WERI-Rb-1 (cell line): ENCODE measurements at regions not wholly inside any gene's neighbourhood (a gene's known extent, or its start where the extent isn't known, plus 50 kb on each side); places are given as distances from the start of the nearest gene placed in this dataset.

ENCODE experiments used
- DNase-seq: peaks from one replicate; pipeline ENCODE4 v3.0.0-alpha.2; 2020
- H3K27ac ChIP-seq: fragments of 250-450 bp; sonication (Bioruptor Pico); 2 replicates; pipeline ENCODE4 v1.5.1; 2020; ENCODE audit warnings: mild to moderate bottlenecking, moderate library complexity
- H3K27me3 ChIP-seq: fragments of 250-450 bp; sonication (Bioruptor Pico); 2 replicates; pipeline ENCODE4 v1.5.1; 2021; ENCODE audit warnings: mild to moderate bottlenecking, low read depth, moderate library complexity; ENCODE audit not compliant: insufficient read depth, severe bottlenecking
- H3K36me3 ChIP-seq: fragments of 250-450 bp; sonication (Bioruptor Pico); 2 replicates; pipeline ENCODE4 v1.5.1; 2020; ENCODE audit warnings: mild to moderate bottlenecking, moderate library complexity
- H3K4me3 ChIP-seq: 2 replicates; pipeline ENCODE4 v1.5.1; 2011; ENCODE audit warnings: low read depth, mild to moderate bottlenecking, control low read depth, low read length
- H3K9me3 ChIP-seq: fragments of 250-450 bp; sonication (Bioruptor Pico); 2 replicates; pipeline ENCODE4 v1.5.1; 2021; ENCODE audit warnings: mild to moderate bottlenecking, moderate library complexity; ENCODE audit not compliant: severe bottlenecking
- TF ChIP-seq, protein P1 (sequence below): IDR thresholded peaks from 2 replicates; pipeline ENCODE4 v1.5.1; 2011; ENCODE audit warnings: low read depth, mild to moderate bottlenecking, control low read depth, inconsistent platforms, low read length

- Histone ChIP-seq H3K27me3 (no peaks in the 10 kb centered on the region), H3K27ac (no peak overlapping the region), H3K9me3 (no peaks in the 10 kb centered on the region), H3K36me3 (no peaks in the 10 kb centered on the region), H3K4me3 (no peak overlapping the region)
- no peak for DNase-seq
- TF ChIP-seq, protein P1, sequence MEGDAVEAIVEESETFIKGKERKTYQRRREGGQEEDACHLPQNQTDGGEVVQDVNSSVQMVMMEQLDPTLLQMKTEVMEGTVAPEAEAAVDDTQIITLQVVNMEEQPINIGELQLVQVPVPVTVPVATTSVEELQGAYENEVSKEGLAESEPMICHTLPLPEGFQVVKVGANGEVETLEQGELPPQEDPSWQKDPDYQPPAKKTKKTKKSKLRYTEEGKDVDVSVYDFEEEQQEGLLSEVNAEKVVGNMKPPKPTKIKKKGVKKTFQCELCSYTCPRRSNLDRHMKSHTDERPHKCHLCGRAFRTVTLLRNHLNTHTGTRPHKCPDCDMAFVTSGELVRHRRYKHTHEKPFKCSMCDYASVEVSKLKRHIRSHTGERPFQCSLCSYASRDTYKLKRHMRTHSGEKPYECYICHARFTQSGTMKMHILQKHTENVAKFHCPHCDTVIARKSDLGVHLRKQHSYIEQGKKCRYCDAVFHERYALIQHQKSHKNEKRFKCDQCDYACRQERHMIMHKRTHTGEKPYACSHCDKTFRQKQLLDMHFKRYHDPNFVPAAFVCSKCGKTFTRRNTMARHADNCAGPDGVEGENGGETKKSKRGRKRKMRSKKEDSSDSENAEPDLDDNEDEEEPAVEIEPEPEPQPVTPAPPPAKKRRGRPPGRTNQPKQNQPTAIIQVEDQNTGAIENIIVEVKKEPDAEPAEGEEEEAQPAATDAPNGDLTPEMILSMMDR, result no peak
Measured at GRCh38 chr4:174397366-174398155, 113.8 kb downstream of the CEP44 start.

DNA sequence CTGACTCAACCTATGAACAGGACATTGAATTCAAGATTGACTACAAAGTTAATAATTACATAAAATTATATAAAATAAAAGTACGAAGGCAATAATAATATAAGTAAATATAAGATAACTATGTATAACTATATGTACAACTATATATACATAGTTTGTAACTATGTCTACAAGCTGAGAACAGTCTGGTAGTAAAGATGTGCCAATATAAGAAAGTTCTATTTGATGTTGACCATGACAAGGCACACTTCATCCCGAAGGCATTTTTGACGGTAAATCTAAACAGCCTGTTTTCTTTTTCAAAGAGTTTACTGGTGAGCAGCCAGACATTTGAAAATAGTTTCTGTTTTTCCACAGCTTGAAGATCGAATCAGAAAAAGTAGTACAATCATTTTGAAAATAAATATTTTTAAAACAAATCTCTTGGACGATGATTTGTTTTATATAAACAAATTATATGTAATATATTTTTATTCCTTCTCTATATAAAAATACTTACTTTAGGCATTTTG, 112.9 kb downstream of the CEP44 start:
- no peaks in the 10 kb centered on the region for H3K36me3 ChIP-seq
- no peak overlapping the region for H3K27ac ChIP-seq

GRCh38 chr4:174394915-174395314, 111.2 kb downstream of the CEP44 start:
- Histone ChIP-seq H3K27me3 (no peaks in the 10 kb centered on the region), H3K4me3 (no peak overlapping the region), H3K9me3 (no peaks in the 10 kb centered on the region), H3K27ac (no peak overlapping the region), H3K36me3 (no peaks in the 10 kb centered on the region)
- DNase-seq, result no peak
- TF ChIP-seq, protein P1, result no peak

More for the DNA sequence above, 112.9 kb downstream of the CEP44 start:
- no peak for DNase-seq
- Histone ChIP-seq H3K27me3 (no peaks in the 10 kb centered on the region), H3K9me3 (no peaks in the 10 kb centered on the region), H3K4me3 (no peak overlapping the region)
- TF ChIP-seq, protein P1, result no peak

DNA sequence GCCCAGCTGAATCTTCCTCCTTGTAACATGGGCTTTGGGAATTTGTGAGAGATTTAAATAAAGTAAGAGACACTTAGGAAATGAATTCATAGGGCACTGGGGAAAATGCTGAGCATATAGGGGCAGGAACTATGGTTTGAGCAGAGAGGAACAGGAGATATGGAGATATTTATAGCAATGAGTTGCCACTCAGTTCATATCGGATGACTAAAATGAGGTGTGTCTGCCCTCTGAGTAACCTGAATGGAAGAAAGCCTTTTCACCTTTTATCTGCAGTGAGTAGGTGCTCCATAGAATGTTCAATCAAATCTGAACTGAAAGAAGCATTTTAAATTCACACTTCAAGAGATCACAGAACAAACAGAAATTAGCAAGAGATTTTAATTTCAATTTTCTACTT, 105.7 kb downstream of the CEP44 start:
- H3K27me3 ChIP-seq, result no peaks in the 10 kb centered on the region
- H3K9me3 ChIP-seq, result no peaks in the 10 kb centered on the region
- no peak overlapping the region for H3K4me3 ChIP-seq
- no peaks in the 10 kb centered on the region for H3K36me3 ChIP-seq
- H3K27ac ChIP-seq, result no peak overlapping the region
- TF ChIP-seq, protein P1, result no peak
- DNase-seq, result no peak

DNA sequence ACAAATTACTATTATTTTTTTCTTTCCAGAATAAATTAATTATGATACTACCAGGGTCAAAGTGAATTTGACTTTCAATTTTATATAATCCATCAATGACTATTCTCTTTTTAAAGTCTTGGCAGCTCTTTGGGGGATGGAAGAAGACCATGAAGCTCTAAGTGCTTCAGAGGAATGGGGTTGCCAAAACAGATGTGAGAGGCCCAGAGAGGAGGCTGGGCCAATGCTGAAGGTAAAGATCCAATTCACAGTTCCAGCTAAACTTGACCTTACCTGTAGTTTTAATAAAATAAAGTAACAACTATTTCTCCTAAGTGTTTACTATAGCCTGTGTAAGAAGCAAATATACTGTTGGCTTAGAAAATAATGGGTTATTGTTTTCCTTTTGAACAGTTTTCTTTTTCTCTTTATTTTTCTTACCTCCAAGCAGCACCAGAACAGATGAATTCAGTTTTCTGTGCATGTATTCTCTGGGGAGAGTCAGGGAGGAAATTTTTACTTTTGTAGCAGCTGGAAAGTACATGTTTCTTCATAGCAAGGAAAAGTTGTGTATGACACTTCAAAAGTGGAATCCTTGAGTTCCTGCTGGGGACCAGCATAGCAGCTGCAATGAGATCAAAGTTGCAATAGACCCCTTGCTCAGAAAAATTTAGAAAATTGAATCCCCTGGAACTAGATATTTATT, 104.9 kb downstream of the CEP44 start:
- H3K9me3 ChIP-seq, result no peaks in the 10 kb centered on the region
- no peaks in the 10 kb centered on the region for H3K27me3 ChIP-seq
- H3K27ac ChIP-seq, result no peak overlapping the region
- no peak overlapping the region for H3K4me3 ChIP-seq
- no peaks in the 10 kb centered on the region for H3K36me3 ChIP-seq
- no peak for DNase-seq
- TF ChIP-seq, protein P1, result no peak
